IMR-90 (cell line): ENCODE measurements at regions not wholly inside any gene's neighbourhood (a gene's known extent, or its start where the extent isn't known, plus 50 kb on each side); places are given as distances from the start of the nearest gene placed in this dataset.
"Not testable (repeated sequence)": the region's sequence is repeated elsewhere in the genome, so short reads cannot be mapped to it uniquely, and the experiment has no call there.

Experiments used
- ATAC-seq: fragments of 200-7000 bp; cut with Tn5 transposase; 2 replicates; pipeline ENCODE4 v1.9.1; 2020; ENCODE audit warnings: low read depth, mild to moderate bottlenecking, moderate library complexity
- BruUV-seq: library from RNA; stranded (reverse); fragments of 400-500 nt; replicated peaks from 2 replicates; lab custom pipeline; 2021; lab: Mats Ljungman, UMichigan
- CTCF ChIA-PET: fragments of 300-600 bp; formaldehyde crosslinking; extraction: SDS; loops from one replicate; lab custom pipeline; 2021; ENCODE audit warnings: antibody characterized with exemption; lab: Yijun Ruan, JAX
- POLR2A ChIA-PET: fragments of 300-600 bp; sonication (Branson Sonifier 250); formaldehyde crosslinking; loops from one replicate; lab custom pipeline; 2022; ENCODE audit warnings: antibody characterized with exemption; ENCODE audit not compliant: unreplicated experiment; lab: Charles Lee
- DNase-seq: peaks from one replicate; pipeline ENCODE4 v3.0.0; 2013
- H2AFZ ChIP-seq: replicated peaks from 2 replicates; pipeline ENCODE3; 2013; ENCODE audit warnings: low read length, mild to moderate bottlenecking; ENCODE audit not compliant: poor library complexity
- H2AK5ac ChIP-seq: 2 replicates; pipeline ENCODE4 v1.6.1; 2013; ENCODE audit warnings: low read depth, low read length, inconsistent platforms
- H2AK9ac ChIP-seq: replicated peaks from 2 replicates; pipeline ENCODE3; 2013; ENCODE audit warnings: mild to moderate bottlenecking, low read depth, low read length, moderate library complexity; ENCODE audit not compliant: poor library complexity
- H2BK120ac ChIP-seq: 2 replicates; pipeline ENCODE4 v1.6.1; 2013; ENCODE audit warnings: low read depth, low read length, inconsistent platforms
- H2BK15ac ChIP-seq: 3 replicates; pipeline ENCODE4 v1.6.1; 2013; ENCODE audit warnings: low read depth, low read length, inconsistent platforms
- H2BK20ac ChIP-seq: 2 replicates; pipeline ENCODE4 v1.6.1; 2013; ENCODE audit warnings: low read depth, mild to moderate bottlenecking, inconsistent platforms, low read length, moderate library complexity
- H2BK5ac ChIP-seq: 2 replicates; pipeline ENCODE4 v1.6.1; 2013; ENCODE audit warnings: mild to moderate bottlenecking, low read depth, low read length, inconsistent platforms; ENCODE audit not compliant: poor library complexity, severe bottlenecking
- H3K14ac ChIP-seq: replicated peaks from 2 replicates; pipeline ENCODE4 v1.6.1; 2013; ENCODE audit warnings: low read depth, low read length, inconsistent platforms
- H3K18ac ChIP-seq: 2 replicates; pipeline ENCODE4 v1.6.1; 2013; ENCODE audit warnings: low read depth, low read length, control low read depth
- H3K23ac ChIP-seq: 2 replicates; pipeline ENCODE4 v1.6.1; 2013; ENCODE audit warnings: low read depth, low read length, inconsistent platforms
- H3K27ac ChIP-seq: 2 replicates; pipeline ENCODE4 v1.5.1; 2013; ENCODE audit warnings: mild to moderate bottlenecking, control low read depth, low read length; ENCODE audit not compliant: insufficient read depth
- H3K27me3 ChIP-seq: 2 replicates; pipeline ENCODE4 v1.6.1; 2013; ENCODE audit warnings: low read length; ENCODE audit not compliant: control insufficient read depth, insufficient read depth
- H3K36me3 ChIP-seq: 2 replicates; pipeline ENCODE4 v1.6.1; 2013; ENCODE audit warnings: low read length, mixed read lengths; ENCODE audit not compliant: control insufficient read depth, insufficient read depth
- H3K4ac ChIP-seq: 2 replicates; pipeline ENCODE4 v1.6.1; 2013; ENCODE audit warnings: low read depth, low read length, inconsistent platforms
- H3K4me1 ChIP-seq: 2 replicates; pipeline ENCODE4 v1.6.1; 2013; ENCODE audit warnings: low read length, mixed read lengths; ENCODE audit not compliant: control insufficient read depth, insufficient read depth
- H3K4me2 ChIP-seq: 2 replicates; pipeline ENCODE4 v1.6.1; 2013; ENCODE audit warnings: low read depth, mild to moderate bottlenecking, control low read depth, low read length, moderate library complexity
- H3K4me3 ChIP-seq: 2 replicates; pipeline ENCODE4 v1.5.1; 2013; ENCODE audit warnings: low read depth, mild to moderate bottlenecking, control low read depth, low read length, moderate library complexity; ENCODE audit not compliant: insufficient read depth
- H3K56ac ChIP-seq: 2 replicates; pipeline ENCODE4 v1.6.1; 2013; ENCODE audit warnings: low read length, inconsistent platforms; ENCODE audit not compliant: insufficient read depth; ENCODE audit errors: extremely low read depth
- H3K79me1 ChIP-seq, 2 experiments: 2 replicates each; pipeline ENCODE4 v1.6.1; 2013; ENCODE audit warnings: low read length in 2 of 2, inconsistent platforms in 1 of 2, low read depth in 1 of 2
- H3K9ac ChIP-seq: 2 replicates; pipeline ENCODE4 v1.6.1; 2013; ENCODE audit warnings: low read depth, low read length, control low read depth
- H3K9me1 ChIP-seq: 2 replicates; pipeline ENCODE4 v1.6.1; 2013; ENCODE audit warnings: low read length, inconsistent platforms; ENCODE audit not compliant: insufficient read depth
- H3K9me3 ChIP-seq: 2 replicates; pipeline ENCODE4 v1.6.1; 2013; ENCODE audit warnings: low read length; ENCODE audit not compliant: control insufficient read depth, insufficient read depth
- H4K20me1 ChIP-seq: 2 replicates; pipeline ENCODE4 v1.6.1; 2013; ENCODE audit warnings: low read length, inconsistent platforms; ENCODE audit not compliant: insufficient read depth
- H4K5ac ChIP-seq: 2 replicates; pipeline ENCODE4 v1.6.1; 2013; ENCODE audit warnings: mild to moderate bottlenecking, low read depth, low read length, control low read depth
- H4K8ac ChIP-seq, 2 experiments: 2 replicates each; pipeline ENCODE4 v1.6.1; 2013; ENCODE audit warnings: low read depth in 2 of 2, low read length in 2 of 2, control low read depth in 1 of 2, inconsistent platforms in 1 of 2
- H4K91ac ChIP-seq: 2 replicates; pipeline ENCODE4 v1.6.1; 2013; ENCODE audit warnings: low read depth, low read length, inconsistent platforms; ENCODE audit not compliant: insufficient read depth
- FOS ChIP-seq: fragments of 150-350 bp; IDR thresholded peaks from 2 replicates; pipeline ENCODE4 v1.6.1; 2016; ENCODE audit warnings: low read depth, low read length
- WGBS, 2 experiments: methylation state at CpG; one replicate each; pipeline versions ENCODE4 v1.1.5 to v1.1.7; 2013; ENCODE audit warnings: missing lambda C conversion rate in 2 of 2; ENCODE audit not compliant: insufficient read length in 1 of 2; ENCODE audit errors: extremely low coverage in 2 of 2; 5-methylcytosine and 5-hydroxymethylcytosine counted together
- dilution Hi-C: fragments of 300-500 bp; cut with HindIII; formaldehyde crosslinking; loops from one replicate; pipeline ENCODE4 v1.14.3; 2018; ENCODE audit warnings: low sequenced_read_pairs; ENCODE audit not compliant: unreplicated experiment
- in situ Hi-C: fragments of 300-500 bp; cut with MboI; formaldehyde crosslinking; loops from 3 replicates; pipeline ENCODE4 v1.14.3; 2019; ENCODE audit warnings: low sequenced_read_pairs, inconsistent platforms, mixed read lengths
- intact Hi-C: fragments of 100-400 bp; cut with micrococcal nuclease; formaldehyde crosslinking; loops from 2 replicates; pipeline ENCODE4 v1.10.0; 2022

DNA sequence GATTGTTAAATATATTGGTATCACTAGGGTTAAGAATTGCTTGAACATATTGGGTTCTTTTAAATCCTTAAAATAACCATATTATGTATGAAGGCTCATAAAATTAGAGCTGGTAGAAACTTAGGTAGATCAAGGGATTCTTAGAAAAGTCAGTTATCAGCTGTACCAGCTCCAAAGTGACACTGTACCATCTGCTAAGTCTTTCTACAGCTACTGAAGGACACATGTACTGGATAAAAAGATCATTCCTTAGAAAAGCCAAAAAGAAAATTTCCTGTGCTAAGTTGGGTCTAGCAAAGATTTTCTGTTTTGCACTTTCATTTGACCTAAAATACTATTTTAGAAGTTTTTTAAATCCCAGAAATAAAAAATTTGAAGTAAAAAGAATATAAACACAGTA is 130.4 kb downstream of the CD164 start:
- no peaks in the 10 kb centered on the region for H3K36me3 ChIP-seq
- H3K4ac ChIP-seq, result no peak overlapping the region
- no peaks in the 10 kb centered on the region for H3K79me1 ChIP-seq
- H2AFZ ChIP-seq, result no peak overlapping the region
- H3K9ac ChIP-seq, result no peak overlapping the region
- no peak for TF ChIP-seq FOS
- H2BK20ac ChIP-seq, result no peak overlapping the region
- no peak overlapping the region for H2BK120ac ChIP-seq
- H4K20me1 ChIP-seq, result no peaks in the 10 kb centered on the region
- in situ Hi-C loops, result no loop called here
- no peak overlapping the region for H3K4me3 ChIP-seq
- H3K4me2 ChIP-seq, result no peak overlapping the region
- no peak overlapping the region for H2BK5ac ChIP-seq
- no peak overlapping the region for H4K91ac ChIP-seq
- no peak overlapping the region for H4K5ac ChIP-seq
- H4K8ac ChIP-seq, result no peak overlapping the region
- POLR2A ChIA-PET, result no interaction called here
- intact Hi-C loops, result no loop called here
- H2BK15ac ChIP-seq, result no peak overlapping the region
- no TSS peak for BruUV-seq
- dilution Hi-C loops, result no loop called here
- no peak overlapping the region for H3K23ac ChIP-seq
- CTCF ChIA-PET, result interaction anchor here (0.7 kb wide), 1 partner anchor 10 kb away, joined by 3 read pairs; no protein-coding TSS in a partner anchor
- H3K27ac ChIP-seq, result no peak overlapping the region
- no peak overlapping the region for H2AK9ac ChIP-seq
- ATAC-seq (no peak), DNase-seq (no peak)
- H3K56ac ChIP-seq, result no peak overlapping the region
- no peaks in the 10 kb centered on the region for H3K4me1 ChIP-seq
- H3K9me3 ChIP-seq, result no peaks in the 10 kb centered on the region
- H3K9me1 ChIP-seq, result no peaks in the 10 kb centered on the region
- H3K14ac ChIP-seq, result no peak overlapping the region
- H3K27me3 ChIP-seq, result peaks cover 6% of the 10 kb centered on the region
- H3K18ac ChIP-seq, result no peak overlapping the region
- no peak overlapping the region for H2AK5ac ChIP-seq

GRCh38 chr6:109250544-109251156 is 131.6 kb downstream of the CD164 start:
- H3K36me3 ChIP-seq, H4K20me1 ChIP-seq, DNase-seq, H4K91ac ChIP-seq, H3K4ac ChIP-seq, H2BK5ac ChIP-seq, BruUV-seq, H3K27ac ChIP-seq, dilution Hi-C loops, H3K9ac ChIP-seq, CTCF ChIA-PET, ATAC-seq, H2AFZ ChIP-seq, H3K4me1 ChIP-seq, H4K8ac ChIP-seq, H3K23ac ChIP-seq, POLR2A ChIA-PET, H2AK5ac ChIP-seq, H3K18ac ChIP-seq, in situ Hi-C loops, H2BK20ac ChIP-seq, H3K56ac ChIP-seq, H3K14ac ChIP-seq, H2BK120ac ChIP-seq, H3K4me2 ChIP-seq, H3K27me3 ChIP-seq, H3K4me3 ChIP-seq, H3K9me1 ChIP-seq, intact Hi-C loops, H3K9me3 ChIP-seq, H4K5ac ChIP-seq, H3K79me1 ChIP-seq, H2AK9ac ChIP-seq, H2BK15ac ChIP-seq: not testable (repeated sequence)
- no CpG with 5 or more reads among the region's 32 CpGs for WGBS, 2 experiments
